NOMO-1 treated with DMSO at 0.1 percent for 48 hours (cell line): ENCODE measurements at regions not wholly inside any gene's neighbourhood (a gene's known extent, or its start where the extent isn't known, plus 50 kb on each side); places are given as distances from the start of the nearest gene placed in this dataset.
"Not testable (repeated sequence)": the region's sequence is repeated elsewhere in the genome, so short reads cannot be mapped to it uniquely, and the experiment has no call there.

Experiments used
- DNase-seq: peaks from one replicate; lab custom pipeline; 2025; ENCODE audit not compliant: unreplicated experiment; lab: John Stamatoyannopoulos, UW

DNA sequence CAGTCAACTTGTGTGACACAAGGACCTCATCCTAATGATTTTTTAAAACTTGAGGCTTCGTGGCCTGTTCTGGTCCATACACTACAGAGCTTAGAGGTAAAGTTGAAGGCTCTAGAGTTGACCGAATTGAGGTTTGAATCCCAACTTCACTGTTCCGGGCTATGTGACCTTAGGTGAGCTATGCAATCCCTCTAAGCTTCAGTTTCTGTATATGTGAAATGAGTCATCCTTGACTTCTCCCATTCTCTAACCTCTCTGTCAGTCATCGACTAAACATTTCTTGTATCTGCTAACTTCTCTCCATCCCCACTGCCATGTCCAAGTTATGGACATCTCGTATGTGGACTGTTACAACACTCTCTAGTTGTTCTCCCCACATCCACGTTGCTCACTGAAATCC, 178.2 kb upstream of the TMEM45B start:
- no peak for DNase-seq

GRCh38 chr11:129637983-129638776, 177.5 kb upstream of the TMEM45B start:
- no peak for DNase-seq

- peak; percentile 5 for DNase-seq
Observed at GRCh38 chr11:129639300-129639699, 176.3 kb upstream of the TMEM45B start.

GRCh38 chr11:129640671-129641070, 175.0 kb upstream of the TMEM45B start:
- no peak for DNase-seq

GRCh38 chr11:129643031-129643721, 172.5 kb upstream of the TMEM45B start:
- DNase-seq: no peak

DNA sequence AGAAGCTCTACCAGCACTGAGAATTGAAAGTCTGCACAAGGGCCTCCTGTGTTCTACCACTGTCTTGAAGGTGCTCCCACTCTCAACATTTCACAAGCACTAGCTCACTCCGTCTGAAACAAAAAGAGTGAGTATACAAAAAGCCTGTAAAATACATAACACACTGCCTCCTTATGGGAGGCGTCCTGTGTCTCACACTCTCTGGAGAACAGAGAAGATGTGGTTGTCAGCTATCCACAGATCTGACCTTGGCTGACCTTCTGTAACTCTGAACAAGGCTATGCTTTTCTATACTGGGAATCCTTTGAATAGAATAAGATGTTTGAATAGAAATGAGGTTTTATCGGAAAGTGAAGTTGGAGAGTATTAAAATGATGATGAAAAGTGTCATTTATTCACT, 171.3 kb upstream of the TMEM45B start:
- DNase-seq: no peak

- DNase-seq: no peak
Observed at GRCh38 chr11:129645943-129646342, 169.7 kb upstream of the TMEM45B start.

DNA sequence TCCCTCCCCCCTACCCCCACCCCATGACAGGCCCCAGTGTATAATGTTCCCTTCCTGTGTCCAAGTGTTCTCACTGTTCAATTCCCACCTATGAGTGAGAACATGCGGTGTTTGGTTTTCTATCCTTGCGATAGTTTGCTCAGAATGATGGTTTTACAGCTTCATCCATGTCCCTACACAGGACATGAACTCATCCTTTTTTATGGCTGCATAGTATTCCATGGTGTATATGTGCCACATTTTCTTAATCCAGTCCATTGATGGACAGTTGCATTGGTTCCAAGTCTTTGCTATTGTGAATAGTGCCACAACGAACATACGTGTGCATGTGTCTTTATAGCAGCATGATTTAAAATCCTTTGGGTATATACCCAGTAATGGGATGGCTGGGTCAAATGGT, 165.6 kb upstream of the TMEM45B start:
- not testable (repeated sequence) for DNase-seq

DNA sequence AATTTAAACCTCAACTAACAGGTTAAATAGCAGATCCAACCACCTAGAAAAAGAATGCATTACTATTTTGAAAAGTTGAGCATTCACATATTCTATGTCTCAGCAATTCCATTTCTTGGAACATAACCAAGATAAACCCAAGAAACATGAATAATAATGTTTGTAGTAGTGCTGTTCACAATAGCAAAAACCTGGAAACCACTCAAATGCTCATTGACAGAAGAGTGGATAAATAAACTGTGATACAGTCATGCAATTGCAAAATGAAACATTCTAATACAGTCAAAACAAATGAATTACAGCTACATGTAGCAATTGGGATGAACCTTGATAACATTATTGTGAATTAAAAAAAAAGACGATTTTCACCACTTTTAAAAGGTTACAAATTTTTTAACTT, 162.8 kb upstream of the TMEM45B start:
- no peak for DNase-seq

DNA sequence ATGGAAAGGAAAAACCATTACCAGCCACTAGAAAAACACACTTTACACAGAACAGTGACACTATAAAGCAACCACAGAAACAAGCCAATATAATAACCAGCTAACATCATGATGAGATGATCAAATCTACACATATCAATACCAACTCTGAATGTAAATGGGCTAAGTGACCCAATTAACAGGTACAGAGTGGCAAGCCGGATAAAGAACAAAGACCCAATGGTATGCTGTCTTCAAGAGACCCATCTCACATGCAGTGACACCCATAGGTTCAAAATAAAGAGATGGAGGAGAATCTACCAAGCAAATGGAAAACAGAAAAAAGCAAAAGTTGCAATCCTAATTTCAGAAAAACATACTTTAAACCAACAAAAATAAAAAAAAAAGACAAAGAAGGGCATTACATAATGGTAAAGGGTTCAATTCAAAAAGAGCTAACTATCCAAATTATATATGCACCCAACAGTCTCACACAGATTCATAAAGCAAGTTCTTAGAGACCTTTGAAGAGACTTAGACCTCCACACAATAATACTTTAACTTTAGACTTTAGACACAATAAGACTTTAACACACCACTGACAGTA, 160.3 kb upstream of the TMEM45B start:
- DNase-seq: no peak

DNA sequence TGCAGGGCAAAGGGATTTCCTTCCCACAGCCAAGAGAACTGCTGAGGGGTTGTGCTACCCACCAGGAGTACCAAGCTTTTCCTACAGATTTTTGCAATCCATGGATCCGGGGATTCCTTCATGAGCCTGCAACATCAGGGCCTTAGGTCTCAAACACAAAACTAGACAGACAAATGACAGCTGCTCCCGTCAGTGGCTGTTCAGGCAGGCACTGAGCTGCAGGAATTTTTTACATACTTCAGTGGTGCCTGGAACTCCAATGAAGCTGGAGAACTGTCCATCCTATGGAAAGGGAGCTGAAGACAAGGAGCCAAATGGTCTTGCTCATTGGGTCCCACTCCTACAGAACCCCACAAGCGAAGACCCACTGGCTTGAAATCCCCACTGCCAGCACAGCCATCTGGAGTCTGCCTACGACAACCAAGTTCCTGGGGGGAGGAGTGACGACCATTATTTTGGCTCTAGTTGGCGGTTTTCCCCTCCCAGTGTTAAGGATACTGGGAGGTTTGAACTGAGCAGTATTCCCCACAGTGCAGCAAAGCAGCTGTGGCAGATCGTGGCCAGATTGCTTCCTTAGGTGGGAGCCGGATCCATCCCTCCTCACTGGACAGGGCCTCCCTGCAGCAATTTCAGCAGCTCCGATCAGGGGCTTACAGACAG, 157.7 kb upstream of the TMEM45B start:
- no peak for DNase-seq

- DNase-seq: no peak
Observed at GRCh38 chr11:129658526-129658867, 157.2 kb upstream of the TMEM45B start.

DNA sequence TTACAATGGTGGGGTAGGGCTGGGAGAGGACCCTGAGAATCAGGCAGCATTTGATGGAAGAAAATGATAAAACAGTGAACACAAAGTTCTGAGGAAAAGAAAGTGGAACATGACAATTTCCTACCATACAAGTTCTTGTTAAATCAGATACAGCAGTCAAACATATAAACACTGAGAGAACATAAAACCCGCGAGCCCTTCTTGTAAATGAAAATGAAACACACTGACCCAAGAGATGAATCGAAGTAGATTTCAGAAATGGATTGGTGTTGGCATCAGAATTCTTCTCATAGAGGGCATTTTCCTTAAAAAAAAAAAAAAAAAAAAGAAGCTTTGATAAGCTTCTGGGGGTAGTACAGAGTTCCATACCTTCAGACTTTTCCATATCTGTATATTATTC, 134.7 kb upstream of the TMEM45B start:
- no peak for DNase-seq

- DNase-seq: no peak
Observed at GRCh38 chr11:129681344-129682114, 134.1 kb upstream of the TMEM45B start.

DNA sequence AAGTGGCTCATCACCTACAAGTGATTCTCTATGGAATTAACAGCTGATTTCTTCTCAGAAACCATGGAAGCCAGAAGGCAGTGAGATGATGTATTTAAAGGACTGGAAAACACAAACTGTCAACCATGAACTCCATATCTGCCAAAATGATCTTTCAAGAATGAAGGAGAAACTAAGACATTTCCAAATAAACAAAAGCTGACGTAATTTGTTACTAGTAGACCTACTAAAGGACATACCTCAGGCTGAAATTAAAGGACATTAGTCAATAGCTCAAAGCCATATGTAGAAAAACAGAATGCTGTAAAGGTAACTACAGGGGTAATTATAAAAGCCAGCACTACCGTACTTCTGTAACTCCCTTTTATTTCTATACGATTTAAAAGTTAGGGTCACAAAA, 129.4 kb upstream of the TMEM45B start:
- DNase-seq: no peak

GRCh38 chr11:129691142-129691541, 124.5 kb upstream of the TMEM45B start:
- DNase-seq: no peak

GRCh38 chr11:129694538-129694937, 121.1 kb upstream of the TMEM45B start:
- no peak for DNase-seq

DNA sequence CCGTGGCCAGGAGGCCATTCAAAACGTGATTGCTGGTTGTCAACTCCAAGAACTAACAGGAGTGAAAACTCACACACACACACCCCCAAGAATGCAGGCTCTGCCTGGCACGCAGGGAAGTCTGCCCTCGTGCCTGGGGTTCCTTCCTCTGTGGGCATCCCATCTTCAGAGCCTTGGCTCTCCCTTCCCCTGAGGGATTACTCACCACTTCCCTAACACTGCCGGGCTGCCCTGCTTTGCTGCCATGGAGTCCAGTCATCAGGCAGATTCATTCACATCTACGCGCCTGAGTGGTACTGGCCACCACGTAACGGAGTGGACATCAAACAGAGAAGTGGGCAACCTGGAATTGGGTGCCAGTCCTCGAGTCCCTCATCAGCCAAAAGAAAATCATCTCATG, 120.7 kb upstream of the TMEM45B start:
- DNase-seq: no peak

DNA sequence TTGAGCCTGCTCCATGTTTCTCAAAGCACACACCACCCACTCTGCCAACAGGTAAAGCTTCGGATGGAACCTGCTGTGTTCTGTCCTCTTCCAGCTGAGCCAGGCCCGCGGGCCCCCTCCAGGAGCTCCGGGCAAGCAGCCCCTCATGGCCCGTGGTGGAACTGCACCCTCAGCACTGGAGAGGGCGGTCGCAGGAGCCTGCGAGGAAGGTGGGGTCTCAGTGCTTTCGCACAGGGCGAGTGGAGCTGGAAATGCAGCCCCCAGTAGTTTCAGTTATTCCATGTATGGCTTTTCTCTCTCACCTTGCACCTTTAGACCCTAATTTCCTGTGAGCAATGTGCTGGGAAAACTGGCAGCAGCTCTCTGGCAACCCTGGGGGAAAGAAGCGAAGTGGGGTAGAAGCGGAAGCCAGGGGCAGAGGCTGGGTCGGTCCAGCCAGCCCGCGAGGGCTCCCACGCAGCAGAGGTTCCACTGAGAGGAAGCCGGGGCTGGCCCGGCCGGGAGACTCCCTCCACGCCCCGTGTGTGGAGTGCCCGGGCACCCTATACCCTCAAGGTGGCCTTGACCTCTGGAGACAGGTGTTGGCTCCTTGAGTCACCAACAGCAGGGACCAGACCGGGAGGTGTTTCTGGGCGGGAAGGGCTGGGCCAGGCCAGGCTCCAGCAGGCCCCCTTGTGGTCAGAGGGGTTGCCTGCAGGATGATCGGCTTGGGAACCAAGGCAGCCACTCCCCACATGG, 119.9 kb upstream of the TMEM45B start:
- DNase-seq: peak; percentile 60

DNA sequence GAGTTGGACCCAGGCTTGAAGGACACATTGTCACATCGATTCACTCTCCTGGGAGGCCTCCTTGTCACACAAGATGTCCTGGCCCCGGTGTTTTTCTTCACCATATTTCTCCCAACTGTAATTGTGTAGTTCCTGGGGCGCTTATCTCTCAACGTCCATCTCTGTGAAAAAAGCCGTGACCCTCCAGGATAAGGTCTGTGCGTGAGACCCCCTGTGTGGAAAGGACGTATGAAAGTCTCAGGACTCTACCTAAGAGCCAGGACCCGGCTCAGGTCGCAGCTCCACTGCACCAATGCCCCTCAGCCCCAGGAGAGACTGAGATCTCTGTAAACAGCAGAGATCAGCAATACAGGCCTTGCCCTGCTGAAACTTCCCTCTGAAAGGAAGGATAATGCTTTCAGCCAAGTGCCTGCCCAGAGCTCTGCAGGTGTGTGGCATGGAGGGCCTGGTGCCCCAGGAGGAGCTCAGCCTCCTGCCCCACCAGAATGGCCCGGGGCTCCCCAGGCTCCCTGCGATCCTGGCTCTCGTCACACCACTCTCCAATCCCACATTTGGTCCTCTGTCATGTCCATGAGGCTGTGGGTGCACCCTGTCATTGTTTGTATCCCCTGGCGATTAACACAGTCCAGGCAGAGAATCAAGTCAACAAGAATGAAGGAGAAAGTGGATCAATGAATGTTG, 119.2 kb upstream of the TMEM45B start:
- no peak for DNase-seq
